Sigmoid colon (tissue), 6 donors: ENCODE measurements at regions not wholly inside any gene's neighbourhood (a gene's known extent, or its start where the extent isn't known, plus 50 kb on each side); places are given as distances from the start of the nearest gene placed in this dataset.

Experiments
- DNase-seq: peaks from one replicate; pipeline ENCODE4 v3.0.0-alpha.2; 2019
- H3K27ac ChIP-seq, 4 donors: fragments of 200-600 bp; sonication (generic); one replicate each; pipeline ENCODE4 v1.5.1; 2016 to 2019; ENCODE audit warnings: mild to moderate bottlenecking in 1 of 4
- H3K27me3 ChIP-seq, 3 donors: fragments of 200-600 bp; sonication (generic); one replicate each; pipeline ENCODE4 v1.5.1; 2019; ENCODE audit warnings: mild to moderate bottlenecking in 1 of 3
- H3K36me3 ChIP-seq, 4 donors: fragments of 200-600 bp; sonication (generic); one replicate each; pipeline ENCODE4 v1.5.1; 2016 to 2019
- H3K4me1 ChIP-seq, 4 donors: fragments of 200-600 bp; sonication (generic); one replicate each; pipeline ENCODE4 v1.5.1; 2017 to 2019
- H3K4me3 ChIP-seq, 4 donors: fragments of 200-600 bp; sonication (generic); one replicate each; pipeline ENCODE4 v1.5.1; 2017 to 2019; ENCODE audit warnings: mild to moderate bottlenecking in 2 of 4, moderate library complexity in 1 of 4
- H3K9me3 ChIP-seq, 4 donors: fragments of 200-600 bp in 3 of 4; sonication (generic) in 3 of 4; one replicate each; pipeline versions ENCODE4 v1.5.1 to v1.6.1; 2013 to 2019
- EP300 ChIP-seq, 4 donors: sonication (generic); formaldehyde crosslinking; IDR thresholded peaks; one replicate each; pipeline ENCODE4 v1.6.1; 2017; ENCODE audit warnings: antibody characterized with exemption in 4 of 4
- POLR2A ChIP-seq, 2 donors: fragments of 450-650 bp; IDR thresholded peaks; one replicate each; pipeline ENCODE4 v1.6.1; 2016; ENCODE audit warnings: antibody characterized with exemption in 2 of 2, mild to moderate bottlenecking in 2 of 2, moderate library complexity in 2 of 2
- POLR2AphosphoS5 ChIP-seq, 4 donors: sonication (generic); formaldehyde crosslinking; IDR thresholded peaks; one replicate each; pipeline ENCODE4 v1.6.1; 2017; ENCODE audit warnings: antibody characterized with exemption in 4 of 4
- WGBS, 2 donors: extraction: QIAGEN DNeasy Blood & Tissue Kit; methylation state at CpG; one replicate each; pipeline ENCODE4 v1.1.7; 2013; 5-methylcytosine and 5-hydroxymethylcytosine counted together
- intact Hi-C: fragments of 100-400 bp; cut with DNase I; formaldehyde crosslinking; loops from one replicate; pipeline ENCODE4 v1.15.1; 2023
- TF ChIP-seq, protein P1 (sequence below), 4 experiments: fragments of 450-650 bp in 3 of 4; fragments of 200-600 bp in 1 of 4; IDR thresholded peaks; one replicate each; pipeline ENCODE4 v1.5.1; 2016 to 2019; ENCODE audit warnings: antibody characterized with exemption in 4 of 4, mild to moderate bottlenecking in 3 of 4, moderate library complexity in 2 of 4
- donor health status: healthy with polysubstance abuse.
- donor health status: healthy.

DNA sequence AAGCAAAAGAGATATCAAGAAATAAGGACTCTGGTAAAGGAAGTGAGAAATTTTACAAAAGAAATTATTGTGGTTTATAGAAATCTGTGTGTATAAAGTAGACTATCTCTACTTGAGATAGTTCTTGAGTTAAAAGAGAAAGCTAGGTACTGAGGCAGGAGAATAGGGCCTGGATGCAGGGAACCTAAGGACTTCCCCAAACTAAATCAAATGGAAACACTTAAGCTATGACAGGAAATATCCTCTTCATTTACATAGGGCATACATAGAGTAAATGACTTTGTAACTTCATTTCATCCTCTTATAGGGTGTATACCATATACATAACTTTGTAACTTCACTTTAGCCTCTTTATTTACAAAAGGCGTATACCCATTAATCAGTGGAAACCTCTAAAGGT lies 219.2 kb upstream of the RGPD4 start:
- Histone ChIP-seq H3K9me3 (no peaks in the 10 kb centered on the region), H3K27me3 (no peaks in the 10 kb centered on the region), H3K36me3 (no peaks in the 10 kb centered on the region), H3K4me1 (no peaks in the 10 kb centered on the region), H3K4me3 (no peak overlapping the region), H3K27ac (no peak overlapping the region)
- TF ChIP-seq POLR2A (IDR thresholded peaks at IDR 0.05) (no peak), POLR2AphosphoS5 (IDR thresholded peaks at IDR 0.05) (no peak), EP300 (IDR thresholded peaks at IDR 0.05) (no peak)
- TF ChIP-seq, protein P1, sequence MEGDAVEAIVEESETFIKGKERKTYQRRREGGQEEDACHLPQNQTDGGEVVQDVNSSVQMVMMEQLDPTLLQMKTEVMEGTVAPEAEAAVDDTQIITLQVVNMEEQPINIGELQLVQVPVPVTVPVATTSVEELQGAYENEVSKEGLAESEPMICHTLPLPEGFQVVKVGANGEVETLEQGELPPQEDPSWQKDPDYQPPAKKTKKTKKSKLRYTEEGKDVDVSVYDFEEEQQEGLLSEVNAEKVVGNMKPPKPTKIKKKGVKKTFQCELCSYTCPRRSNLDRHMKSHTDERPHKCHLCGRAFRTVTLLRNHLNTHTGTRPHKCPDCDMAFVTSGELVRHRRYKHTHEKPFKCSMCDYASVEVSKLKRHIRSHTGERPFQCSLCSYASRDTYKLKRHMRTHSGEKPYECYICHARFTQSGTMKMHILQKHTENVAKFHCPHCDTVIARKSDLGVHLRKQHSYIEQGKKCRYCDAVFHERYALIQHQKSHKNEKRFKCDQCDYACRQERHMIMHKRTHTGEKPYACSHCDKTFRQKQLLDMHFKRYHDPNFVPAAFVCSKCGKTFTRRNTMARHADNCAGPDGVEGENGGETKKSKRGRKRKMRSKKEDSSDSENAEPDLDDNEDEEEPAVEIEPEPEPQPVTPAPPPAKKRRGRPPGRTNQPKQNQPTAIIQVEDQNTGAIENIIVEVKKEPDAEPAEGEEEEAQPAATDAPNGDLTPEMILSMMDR (IDR thresholded peaks at IDR 0.05): no peak
- WGBS, 2 donors: 85 to 92% methylated on average over 1 of the region's 1 CpG
- intact Hi-C loops: no loop called here
- DNase-seq: no peak

DNA sequence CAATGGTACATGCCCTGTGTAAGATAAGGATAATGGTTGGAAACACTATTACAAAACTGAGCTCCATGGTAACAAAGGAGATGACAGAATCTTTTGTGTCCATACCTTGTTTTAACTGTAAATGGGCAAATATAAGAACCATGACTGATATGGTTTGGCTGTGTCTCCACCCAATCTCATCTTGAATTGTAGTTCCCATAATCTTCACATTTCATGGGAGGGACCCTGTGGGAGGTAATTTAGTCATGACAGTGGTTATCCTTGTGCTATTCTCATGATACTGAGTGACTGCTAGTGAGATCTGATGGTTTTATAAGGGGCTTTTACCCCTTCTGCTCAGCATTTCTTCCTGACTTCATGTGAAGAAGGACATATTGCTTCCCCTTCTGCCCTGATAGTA lies 211.7 kb upstream of the RGPD4 start:
- intact Hi-C loops: no loop called here
- Histone ChIP-seq H3K27me3 (no peaks in the 10 kb centered on the region), H3K27ac (no peak overlapping the region), H3K4me1 (no peaks in the 10 kb centered on the region), H3K36me3 (no peaks in the 10 kb centered on the region), H3K4me3 (no peak overlapping the region), H3K9me3 (peaks cover 0 to 2% (median 0%) of the 10 kb centered on the region in 4 donors)
- no peak for TF ChIP-seq POLR2AphosphoS5 (IDR thresholded peaks at IDR 0.05)
- TF ChIP-seq, protein P1 (IDR thresholded peaks at IDR 0.05): no peak
- no peak for TF ChIP-seq EP300 (IDR thresholded peaks at IDR 0.05)
- TF ChIP-seq POLR2A (IDR thresholded peaks at IDR 0.05): no peak
- no peak for DNase-seq

DNA sequence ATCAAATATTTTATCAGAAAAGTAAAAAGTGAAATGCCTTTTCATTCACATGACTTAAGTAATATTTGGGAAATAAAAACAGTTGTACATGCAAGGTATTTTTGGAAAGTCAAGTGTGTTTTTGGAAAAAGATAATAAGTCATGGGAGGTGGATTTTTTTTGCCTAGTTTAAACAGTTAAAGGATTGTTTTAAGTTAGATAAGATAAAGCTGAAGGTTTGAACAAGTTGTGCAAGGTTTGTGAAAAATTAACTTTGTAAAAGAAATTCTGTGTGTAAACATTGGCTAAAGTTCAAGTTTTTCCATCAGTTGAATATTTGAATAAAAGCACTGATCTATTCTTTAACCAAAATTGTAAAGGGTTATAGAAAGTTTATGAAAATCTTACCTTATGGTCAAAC lies 207.9 kb upstream of the RGPD4 start:
- Histone ChIP-seq H3K4me3 (no peak overlapping the region), H3K9me3 (peaks cover 0 to 2% (median 0%) of the 10 kb centered on the region in 4 donors), H3K36me3 (no peaks in the 10 kb centered on the region), H3K4me1 (no peaks in the 10 kb centered on the region), H3K27ac (no peak overlapping the region), H3K27me3 (no peaks in the 10 kb centered on the region)
- no peak for DNase-seq
- TF ChIP-seq POLR2AphosphoS5 (IDR thresholded peaks at IDR 0.05) (no peak), EP300 (IDR thresholded peaks at IDR 0.05) (no peak), POLR2A (IDR thresholded peaks at IDR 0.05) (no peak)
- TF ChIP-seq, protein P1 (IDR thresholded peaks at IDR 0.05): no peak
- intact Hi-C loops: no loop called here

DNA sequence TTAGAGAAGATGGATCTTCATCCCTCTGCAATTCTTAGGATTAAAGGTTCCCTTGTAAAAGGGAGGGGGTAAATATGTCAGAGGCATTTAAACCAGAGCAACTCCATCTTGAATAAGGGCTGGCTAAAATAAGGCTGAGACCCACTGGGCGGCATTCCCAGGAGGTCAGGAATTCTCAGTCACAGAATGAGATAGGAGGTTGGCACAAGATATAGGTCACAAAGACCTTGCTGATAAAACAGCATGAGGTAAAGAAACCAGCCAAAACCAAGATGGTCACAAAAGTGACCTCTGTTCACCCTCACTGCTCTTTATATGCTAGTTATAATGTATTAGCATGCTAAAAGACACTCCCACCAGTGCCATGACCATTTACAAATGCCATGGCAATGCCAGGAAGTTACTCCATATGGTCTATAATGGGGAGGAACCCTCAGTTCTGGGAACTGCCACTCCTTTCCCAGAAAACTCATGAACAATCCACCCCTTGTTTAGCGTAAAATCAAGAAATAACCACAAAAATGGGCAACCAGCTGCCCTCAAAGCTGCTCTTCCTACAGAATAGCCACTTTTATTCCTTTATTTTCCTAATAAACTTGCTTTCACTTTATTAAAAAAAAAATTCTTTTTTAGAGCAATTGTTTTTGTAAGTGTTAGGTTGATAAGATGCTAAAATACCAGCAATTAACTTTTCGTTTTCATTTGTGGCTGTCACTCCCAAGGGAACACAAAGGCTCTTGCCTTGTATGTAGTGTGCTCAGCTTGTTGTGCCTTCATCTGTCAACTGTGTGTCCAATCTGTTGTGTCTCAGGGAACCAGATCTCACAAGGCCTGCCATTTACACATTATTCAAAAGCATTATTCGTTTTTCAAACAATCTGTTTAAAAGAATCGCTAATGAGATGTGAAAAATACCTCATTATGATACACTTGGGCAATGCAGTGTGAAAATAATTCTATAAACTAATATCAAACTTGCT lies 205.2 kb upstream of the RGPD4 start:
- Histone ChIP-seq H3K4me3 (no peak overlapping the region), H3K9me3 (peaks cover 0 to 2% (median 0%) of the 10 kb centered on the region in 4 donors), H3K27me3 (no peaks in the 10 kb centered on the region), H3K4me1 (no peaks in the 10 kb centered on the region), H3K27ac (no peak overlapping the region), H3K36me3 (no peaks in the 10 kb centered on the region)
- TF ChIP-seq EP300 (IDR thresholded peaks at IDR 0.05) (no peak), POLR2AphosphoS5 (IDR thresholded peaks at IDR 0.05) (no peak), POLR2A (IDR thresholded peaks at IDR 0.05) (no peak)
- TF ChIP-seq, protein P1 (IDR thresholded peaks at IDR 0.05): no peak
- 77 to 79% methylated on average over 5 of the region's 5 CpGs for WGBS, 2 donors
- intact Hi-C loops: no loop called here
- DNase-seq: no peak
